ENCODE measurements at regions not wholly inside any gene's neighbourhood (a gene's known extent, or its start where the extent isn't known, plus 50 kb on each side); places are given as distances from the start of the nearest gene placed in this dataset.

DNA sequence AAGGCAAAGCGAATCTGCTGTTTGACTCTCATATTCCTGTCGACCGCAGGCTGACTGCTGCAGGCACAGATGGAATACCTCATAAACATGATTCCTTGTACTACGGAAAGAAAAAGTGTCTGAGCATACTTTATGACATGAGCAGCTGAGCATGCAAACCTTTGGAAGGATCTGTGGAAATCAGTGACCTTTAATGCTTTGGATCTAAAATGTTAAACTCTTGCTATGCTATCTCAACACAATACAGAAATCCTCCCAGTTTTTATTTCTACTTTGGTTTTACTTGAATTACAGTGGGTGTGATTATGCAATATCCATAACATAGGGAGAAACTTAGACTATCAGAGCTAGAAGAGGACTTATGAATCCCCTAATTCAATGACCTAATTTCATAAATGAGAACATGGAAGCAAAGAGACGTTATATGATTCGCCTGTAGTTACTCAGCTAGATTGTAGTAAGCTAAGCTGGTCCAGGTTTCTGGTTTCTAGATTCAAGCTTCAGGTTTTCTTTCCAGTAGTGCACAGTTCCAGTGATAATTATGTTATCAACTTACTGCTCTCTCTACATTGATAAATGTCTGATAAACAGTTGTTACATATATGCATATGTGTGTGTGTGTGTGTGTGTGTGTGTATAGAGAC is 127.6 kb upstream of the GBE1 start:
- TF ChIP-seq, protein P1, sequence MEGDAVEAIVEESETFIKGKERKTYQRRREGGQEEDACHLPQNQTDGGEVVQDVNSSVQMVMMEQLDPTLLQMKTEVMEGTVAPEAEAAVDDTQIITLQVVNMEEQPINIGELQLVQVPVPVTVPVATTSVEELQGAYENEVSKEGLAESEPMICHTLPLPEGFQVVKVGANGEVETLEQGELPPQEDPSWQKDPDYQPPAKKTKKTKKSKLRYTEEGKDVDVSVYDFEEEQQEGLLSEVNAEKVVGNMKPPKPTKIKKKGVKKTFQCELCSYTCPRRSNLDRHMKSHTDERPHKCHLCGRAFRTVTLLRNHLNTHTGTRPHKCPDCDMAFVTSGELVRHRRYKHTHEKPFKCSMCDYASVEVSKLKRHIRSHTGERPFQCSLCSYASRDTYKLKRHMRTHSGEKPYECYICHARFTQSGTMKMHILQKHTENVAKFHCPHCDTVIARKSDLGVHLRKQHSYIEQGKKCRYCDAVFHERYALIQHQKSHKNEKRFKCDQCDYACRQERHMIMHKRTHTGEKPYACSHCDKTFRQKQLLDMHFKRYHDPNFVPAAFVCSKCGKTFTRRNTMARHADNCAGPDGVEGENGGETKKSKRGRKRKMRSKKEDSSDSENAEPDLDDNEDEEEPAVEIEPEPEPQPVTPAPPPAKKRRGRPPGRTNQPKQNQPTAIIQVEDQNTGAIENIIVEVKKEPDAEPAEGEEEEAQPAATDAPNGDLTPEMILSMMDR (IDR thresholded peaks at IDR 0.05; ENCODE audit: low read depth, low read length, poor library complexity, severe bottlenecking), result no peak
- no peak for TF ChIP-seq EZH2phosphoT487 (IDR thresholded peaks at IDR 0.05; ENCODE audit: borderline replicate concordance, low read length)
